HepG2 (cell line): ENCODE measurements at regions not wholly inside any gene's neighbourhood (a gene's known extent, or its start where the extent isn't known, plus 50 kb on each side); places are given as distances from the start of the nearest gene placed in this dataset.

Source experiments
- ATAC-seq: fragments of 200-7000 bp; cut with Tn5 transposase; 3 replicates; pipeline ENCODE4 v1.9.1; 2020; ENCODE audit warnings: mild to moderate bottlenecking, moderate library complexity
- BruUV-seq: library from RNA; stranded (reverse); fragments of 400-500 nt; replicated peaks from 2 replicates; lab custom pipeline; 2021; lab: Mats Ljungman, UMichigan
- CTCF ChIA-PET: fragments of 300-600 bp; formaldehyde crosslinking; extraction: SDS; loops from one replicate; lab custom pipeline; 2021; ENCODE audit warnings: low total read pairs, inconsistent platforms, low intra/inter-chr PET ratio; lab: Yijun Ruan, JAX
- POLR2A ChIA-PET: fragments of 350-600 bp; sonication (Branson Sonifier 250); formaldehyde crosslinking; loops from one replicate; lab custom pipeline; 2020; ENCODE audit warnings: antibody characterized with exemption, inconsistent platforms; lab: Yijun Ruan, JAX
- DNase-seq: peaks from one replicate; pipeline ENCODE4 v3.0.0-alpha.2; 2015; ENCODE audit warnings: low spot score
- FAIRE-seq: peaks from 3 replicates; lab custom pipeline; 2011; peaks lifted over from hg19 to GRCh38; lab: Jason Lieb, UNC
- H2AFZ ChIP-seq: one replicate; pipeline ENCODE4 v1.6.1; 2011; ENCODE audit warnings: low read length, inconsistent platforms
- H3K27ac ChIP-seq: fragments of 300-600 bp; 3 replicates; pipeline ENCODE4 v1.8.0; 2011; ENCODE audit warnings: mixed run types, mild to moderate bottlenecking, mixed read lengths, low read length, inconsistent platforms; ENCODE audit not compliant: insufficient read depth; ENCODE audit errors: extremely low read length
- H3K27me3 ChIP-seq, 2 experiments: fragments of 200-600 bp in 1 of 2; 2 replicates in 1 of 2; 3 replicates in 1 of 2; pipeline versions ENCODE4 v1.6.0 to v1.8.0; 2011; ENCODE audit warnings: low read length in 2 of 2, mild to moderate bottlenecking in 2 of 2, moderate library complexity in 2 of 2, inconsistent platforms in 1 of 2; ENCODE audit not compliant: insufficient read depth in 2 of 2, control insufficient read depth in 1 of 2
- H3K36me3 ChIP-seq, 2 experiments: fragments of 200-600 bp in 1 of 2; replicated peaks in 1 of 2; 2 replicates in 1 of 2; 3 replicates in 1 of 2; pipeline versions ENCODE4 v1.5.1 to v1.8.0; 2011; ENCODE audit warnings: low read length in 2 of 2, inconsistent platforms in 1 of 2; ENCODE audit not compliant: insufficient read depth in 2 of 2, control insufficient read depth in 1 of 2
- H3K4me1 ChIP-seq: 2 replicates; pipeline ENCODE4 v1.5.1; 2012; ENCODE audit warnings: low read length, inconsistent platforms; ENCODE audit not compliant: insufficient read depth
- H3K4me2 ChIP-seq: 2 replicates; pipeline ENCODE4 v1.6.0; 2011; ENCODE audit warnings: low read depth, low read length, inconsistent platforms
- H3K4me3 ChIP-seq, 3 experiments: fragments of 200-600 bp in 1 of 3; sonication (generic), shearing (Covaris generic) in 1 of 3; replicated peaks in 1 of 3; 2 replicates each; pipeline ENCODE4 v1.5.1; 2011 to 2016; ENCODE audit warnings: low read length in 3 of 3, inconsistent platforms in 2 of 3, low read depth in 2 of 3, mild to moderate bottlenecking in 2 of 3, control low read depth in 1 of 3, mixed read lengths in 1 of 3; ENCODE audit not compliant: insufficient read depth in 1 of 3
- H3K79me2 ChIP-seq: one replicate; pipeline ENCODE4 v1.6.1; 2011; ENCODE audit warnings: low read length, inconsistent platforms; ENCODE audit not compliant: insufficient read depth
- H3K9ac ChIP-seq: 2 replicates; pipeline ENCODE4 v1.6.0; 2011; ENCODE audit warnings: mild to moderate bottlenecking, low read depth, low read length, inconsistent platforms; ENCODE audit not compliant: insufficient read depth
- H3K9me3 ChIP-seq: 2 replicates; pipeline ENCODE4 v1.5.1; 2012; ENCODE audit warnings: mild to moderate bottlenecking, low read length
- H4K20me1 ChIP-seq: 2 replicates; pipeline ENCODE4 v1.6.0; 2011; ENCODE audit warnings: inconsistent platforms, mild to moderate bottlenecking, low read length, moderate library complexity; ENCODE audit not compliant: insufficient read depth
- BATF2 ChIP-seq: sonication (generic); formaldehyde crosslinking; IDR thresholded peaks from 2 replicates; pipeline ENCODE4 v1.8.0; 2022; ENCODE audit warnings: mild to moderate bottlenecking, missing genetic modification reagents, moderate library complexity
- ETV5 ChIP-seq: IDR thresholded peaks from 2 replicates; pipeline ENCODE4 v1.6.1; 2018; ENCODE audit warnings: missing biosample characterization, missing genetic modification reagents, inconsistent platforms, borderline replicate concordance
- IRF2 ChIP-seq: IDR thresholded peaks from 2 replicates; pipeline ENCODE4 v1.6.1; 2018; ENCODE audit warnings: missing genetic modification reagents, missing compliant biosample characterization
- IRX3 ChIP-seq: sonication (generic); formaldehyde crosslinking; IDR thresholded peaks from 2 replicates; pipeline ENCODE4 v1.8.1; 2023; ENCODE audit warnings: mild to moderate bottlenecking, low read depth, missing genetic modification reagents, borderline replicate concordance
- RARA ChIP-seq: IDR thresholded peaks from 2 replicates; pipeline ENCODE4 v1.6.1; 2016; ENCODE audit warnings: missing genetic modification reagents, missing compliant biosample characterization
- SP5 ChIP-seq: IDR thresholded peaks from 2 replicates; pipeline ENCODE4 v1.6.1; 2016; ENCODE audit warnings: low read depth, borderline replicate concordance
- THRA ChIP-seq: sonication (generic); formaldehyde crosslinking; IDR thresholded peaks from 2 replicates; pipeline ENCODE4 v1.4.0; 2020; ENCODE audit warnings: missing genetic modification reagents, borderline replicate concordance
- ZBTB20 ChIP-seq: sonication (generic); formaldehyde crosslinking; IDR thresholded peaks from 2 replicates; pipeline ENCODE4 v1.8.1; 2023; ENCODE audit warnings: missing genetic modification reagents, low read depth, mild to moderate bottlenecking, borderline replicate concordance
- ZNF12 ChIP-seq: sonication (generic); formaldehyde crosslinking; IDR thresholded peaks from 2 replicates; pipeline ENCODE4 v1.5.0; 2020; ENCODE audit warnings: missing genetic modification reagents
- ZNF569 ChIP-seq: sonication (generic); formaldehyde crosslinking; IDR thresholded peaks from 2 replicates; pipeline ENCODE4 v1.5.0; 2020; ENCODE audit warnings: mild to moderate bottlenecking, missing genetic modification reagents, moderate library complexity, borderline replicate concordance
- ZSCAN29 ChIP-seq: sonication (generic); formaldehyde crosslinking; conservative IDR thresholded peaks from 2 replicates; pipeline ENCODE4 v1.4.0; 2020; ENCODE audit warnings: mild to moderate bottlenecking, missing genetic modification reagents
- WGBS: methylation state at CpG from one replicate; pipeline ENCODE4 v1.1.6; 2017; ENCODE audit warnings: low lambda C conversion rate; 5-methylcytosine and 5-hydroxymethylcytosine counted together
- in situ Hi-C: cut with HindIII; loops from 2 replicates; pipeline ENCODE4 v1.10.0; 2017; ENCODE audit warnings: low pct_unique_long_range_greater_than_20kb; ENCODE audit not compliant: extremely low pct_ligation_motif_present
- intact Hi-C: fragments of 100-400 bp; cut with micrococcal nuclease; formaldehyde crosslinking; loops from one replicate; pipeline ENCODE4 v1.10.0; 2022; ENCODE audit not compliant: unreplicated experiment

GRCh38 chr5:109959652-109960051 lies 269.9 kb downstream of the MAN2A1 start (continued):
- TF ChIP-seq BATF2 (CRISPR knock-in tag) = no peak
- TF ChIP-seq, all 625 proteins: peak for 1

GRCh38 chr5:109961751-109962150 lies 272.0 kb downstream of the MAN2A1 start:
- no peak overlapping the region for H3K27ac ChIP-seq
- no peak overlapping the region for H2AFZ ChIP-seq
- DNase-seq (no peak), FAIRE-seq (no peak), ATAC-seq (no peak)
- WGBS = 100% methylated on average over 1 of the region's 1 CpG
- H3K9ac ChIP-seq = no peak overlapping the region
- intact Hi-C loops = no loop called here
- H3K36me3 ChIP-seq = no peaks in the 10 kb centered on the region
- H3K9me3 ChIP-seq = no peaks in the 10 kb centered on the region
- CTCF ChIA-PET = no interaction called here
- no peak for TF ChIP-seq ZBTB20 (CRISPR knock-in tag)
- TF ChIP-seq THRA = no peak
- TF ChIP-seq ZNF12 (CRISPR knock-in tag) = no peak
- no peak for TF ChIP-seq ETV5 (CRISPR knock-in tag)
- no peak for TF ChIP-seq ZSCAN29 (CRISPR knock-in tag)
- no peak for TF ChIP-seq ZNF569 (CRISPR knock-in tag)
- no peak for TF ChIP-seq IRX3 (CRISPR knock-in tag)
- no peak for TF ChIP-seq IRF2 (CRISPR knock-in tag)
- no peak for TF ChIP-seq SP5 (CRISPR knock-in tag)
- TF ChIP-seq RARA (CRISPR knock-in tag) = no peak
- in situ Hi-C loops = no loop called here
- no peaks in the 10 kb centered on the region; a peak in 1 of 5 replicates for H3K27me3 ChIP-seq
- POLR2A ChIA-PET = no interaction called here
- no TSS peak for BruUV-seq
- H3K4me1 ChIP-seq = peaks cover 11% of the 10 kb centered on the region; the same call in 1 of the 2 replicates
- H3K4me3 ChIP-seq = no peak overlapping the region
- H3K4me2 ChIP-seq = no peak overlapping the region
- H3K79me2 ChIP-seq = no peaks in the 10 kb centered on the region
- H4K20me1 ChIP-seq = no peaks in the 10 kb centered on the region
